Osteocyte (in vitro differentiated cells): ENCODE measurements at regions not wholly inside any gene's neighbourhood (a gene's known extent, or its start where the extent isn't known, plus 50 kb on each side); places are given as distances from the start of the nearest gene placed in this dataset.

Source experiments
- DNase-seq: peaks from one replicate; pipeline ENCODE4 v3.0.0; 2021; ENCODE audit warnings: mixed read lengths; ENCODE audit not compliant: unreplicated experiment; ENCODE audit errors: extremely low spot score
- H3K27ac Mint-ChIP-seq: one replicate; pipeline ENCODE4 v1.8.0; 2021; ENCODE audit warnings: mild to moderate bottlenecking, mixed read lengths; ENCODE audit not compliant: unreplicated experiment
- H3K27me3 Mint-ChIP-seq: one replicate; pipeline ENCODE4 v1.8.0; 2021; ENCODE audit warnings: mixed read lengths; ENCODE audit not compliant: unreplicated experiment
- H3K36me3 Mint-ChIP-seq: one replicate; pipeline ENCODE4 v1.8.0; 2021; ENCODE audit warnings: mixed read lengths; ENCODE audit not compliant: unreplicated experiment
- H3K4me1 Mint-ChIP-seq: one replicate; pipeline ENCODE4 v1.8.0; 2021; ENCODE audit warnings: mixed read lengths; ENCODE audit not compliant: unreplicated experiment
- H3K4me3 Mint-ChIP-seq: one replicate; pipeline ENCODE4 v1.8.0; 2021; ENCODE audit warnings: mild to moderate bottlenecking, moderate library complexity, mixed read lengths; ENCODE audit not compliant: unreplicated experiment
- H3K9me3 Mint-ChIP-seq: one replicate; pipeline ENCODE4 v1.8.0; 2021; ENCODE audit warnings: mixed read lengths; ENCODE audit not compliant: unreplicated experiment
- TF ChIP-seq, protein P1 (sequence below): fragments of 200-600 bp; sonication (generic); IDR thresholded peaks from 2 replicates; pipeline ENCODE4 v1.5.0; 2021; ENCODE audit warnings: antibody characterized with exemption, mild to moderate bottlenecking, moderate library complexity

DNA sequence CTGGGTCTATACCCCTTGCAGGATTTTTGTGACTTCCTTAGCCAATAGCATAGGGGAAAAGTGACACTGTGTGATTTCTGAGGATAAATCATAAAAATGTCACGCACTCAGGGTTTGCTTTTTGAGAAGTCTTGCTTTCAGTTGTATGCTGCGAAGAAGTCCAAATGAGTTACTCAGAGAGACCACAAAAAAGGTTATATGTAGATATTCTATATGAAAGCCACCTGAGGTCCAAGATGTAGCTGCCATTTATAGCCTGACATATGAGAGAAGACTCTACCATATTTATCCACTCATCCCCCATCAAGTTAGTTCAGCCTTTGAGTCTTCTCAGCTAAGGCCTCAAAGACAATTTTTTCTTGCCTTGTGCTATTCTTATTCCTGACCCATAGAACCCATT lies 488.3 kb upstream of the MAP2 start:
- Mint-ChIP-seq H3K4me3 (no peak overlapping the region), H3K36me3 (no peaks in the 10 kb centered on the region), H3K9me3 (no peaks in the 10 kb centered on the region), H3K27me3 (no peaks in the 10 kb centered on the region), H3K27ac (no peak overlapping the region), H3K4me1 (no peaks in the 10 kb centered on the region)
- DNase-seq = no peak
- TF ChIP-seq, protein P1, sequence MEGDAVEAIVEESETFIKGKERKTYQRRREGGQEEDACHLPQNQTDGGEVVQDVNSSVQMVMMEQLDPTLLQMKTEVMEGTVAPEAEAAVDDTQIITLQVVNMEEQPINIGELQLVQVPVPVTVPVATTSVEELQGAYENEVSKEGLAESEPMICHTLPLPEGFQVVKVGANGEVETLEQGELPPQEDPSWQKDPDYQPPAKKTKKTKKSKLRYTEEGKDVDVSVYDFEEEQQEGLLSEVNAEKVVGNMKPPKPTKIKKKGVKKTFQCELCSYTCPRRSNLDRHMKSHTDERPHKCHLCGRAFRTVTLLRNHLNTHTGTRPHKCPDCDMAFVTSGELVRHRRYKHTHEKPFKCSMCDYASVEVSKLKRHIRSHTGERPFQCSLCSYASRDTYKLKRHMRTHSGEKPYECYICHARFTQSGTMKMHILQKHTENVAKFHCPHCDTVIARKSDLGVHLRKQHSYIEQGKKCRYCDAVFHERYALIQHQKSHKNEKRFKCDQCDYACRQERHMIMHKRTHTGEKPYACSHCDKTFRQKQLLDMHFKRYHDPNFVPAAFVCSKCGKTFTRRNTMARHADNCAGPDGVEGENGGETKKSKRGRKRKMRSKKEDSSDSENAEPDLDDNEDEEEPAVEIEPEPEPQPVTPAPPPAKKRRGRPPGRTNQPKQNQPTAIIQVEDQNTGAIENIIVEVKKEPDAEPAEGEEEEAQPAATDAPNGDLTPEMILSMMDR = no peak

DNA sequence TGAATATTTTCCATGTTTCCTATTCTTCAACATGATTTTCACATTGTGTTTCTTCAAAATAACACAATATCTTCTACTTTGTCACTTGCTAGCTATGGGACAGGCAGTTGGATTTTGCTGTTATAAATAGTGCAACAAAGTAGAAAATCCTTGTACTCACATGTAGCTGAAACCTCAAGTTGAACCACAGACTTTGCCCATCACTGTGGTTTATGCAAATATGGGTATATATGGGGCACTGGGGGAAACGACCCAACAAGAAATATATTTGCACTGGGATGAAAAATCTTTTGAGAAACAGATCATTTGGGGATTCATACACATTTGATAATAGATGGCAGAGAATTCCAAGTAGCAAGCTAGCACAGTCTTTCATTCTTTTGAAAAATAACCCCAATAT lies 486.3 kb upstream of the MAP2 start:
- H3K27me3 Mint-ChIP-seq = no peaks in the 10 kb centered on the region
- DNase-seq = no peak
- TF ChIP-seq, protein P1 = no peak
- no peaks in the 10 kb centered on the region for H3K4me1 Mint-ChIP-seq
- no peaks in the 10 kb centered on the region for H3K9me3 Mint-ChIP-seq
- no peak overlapping the region for H3K27ac Mint-ChIP-seq
- H3K4me3 Mint-ChIP-seq = no peak overlapping the region
- no peaks in the 10 kb centered on the region for H3K36me3 Mint-ChIP-seq

DNA sequence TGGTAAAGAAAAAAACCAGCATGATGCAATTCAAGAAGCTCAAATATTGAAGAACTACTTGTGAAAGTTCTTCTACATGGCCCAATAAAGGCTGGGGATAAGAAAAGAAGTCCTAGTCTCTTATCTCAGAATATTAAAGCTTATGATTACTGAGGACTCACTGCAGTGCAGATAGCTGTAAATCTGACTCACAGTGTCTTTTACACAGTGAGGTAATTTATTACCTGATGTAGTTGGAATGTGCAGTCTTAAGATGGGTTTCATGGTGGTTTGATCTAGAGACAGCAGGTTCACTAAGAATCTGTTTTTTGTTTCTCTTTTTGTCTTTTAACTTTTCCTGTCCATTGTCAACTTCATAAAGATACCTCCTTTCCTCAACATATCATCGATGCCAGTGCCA lies 484.0 kb upstream of the MAP2 start:
- Mint-ChIP-seq H3K27me3 (no peaks in the 10 kb centered on the region), H3K9me3 (no peaks in the 10 kb centered on the region), H3K4me1 (no peaks in the 10 kb centered on the region), H3K27ac (no peak overlapping the region), H3K4me3 (no peak overlapping the region), H3K36me3 (no peaks in the 10 kb centered on the region)
- TF ChIP-seq, protein P1 = no peak
- DNase-seq = no peak

DNA sequence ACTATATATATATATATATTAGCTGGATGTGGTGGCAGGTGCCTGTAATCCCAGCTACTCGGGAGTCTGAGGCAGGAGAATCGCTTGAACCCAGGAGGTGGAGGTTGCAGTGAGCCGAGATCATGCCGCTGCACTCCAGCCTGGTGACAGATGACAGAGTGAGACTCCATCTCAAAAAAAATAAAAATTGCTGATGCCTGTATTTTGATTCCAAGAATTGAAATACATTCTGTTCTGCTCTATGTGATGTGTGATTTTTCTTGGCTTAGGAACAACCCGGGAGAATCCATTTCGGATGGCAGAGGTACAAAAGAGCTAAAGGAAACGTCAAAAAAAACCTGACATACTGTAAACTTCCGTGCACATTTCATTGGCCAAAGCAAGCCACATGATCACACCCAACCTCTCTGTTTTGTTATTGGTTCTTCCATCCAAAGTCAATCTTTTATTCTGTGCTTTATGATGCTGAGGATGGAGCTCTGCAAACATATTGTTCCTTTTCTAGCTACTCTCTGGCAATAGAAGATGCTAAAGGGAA lies 478.1 kb upstream of the MAP2 start:
- DNase-seq = no peak
- TF ChIP-seq, protein P1 = no peak
- Mint-ChIP-seq H3K4me3 (no peak overlapping the region), H3K27me3 (no peaks in the 10 kb centered on the region), H3K27ac (no peak overlapping the region), H3K4me1 (no peaks in the 10 kb centered on the region), H3K36me3 (no peaks in the 10 kb centered on the region), H3K9me3 (no peaks in the 10 kb centered on the region)

DNA sequence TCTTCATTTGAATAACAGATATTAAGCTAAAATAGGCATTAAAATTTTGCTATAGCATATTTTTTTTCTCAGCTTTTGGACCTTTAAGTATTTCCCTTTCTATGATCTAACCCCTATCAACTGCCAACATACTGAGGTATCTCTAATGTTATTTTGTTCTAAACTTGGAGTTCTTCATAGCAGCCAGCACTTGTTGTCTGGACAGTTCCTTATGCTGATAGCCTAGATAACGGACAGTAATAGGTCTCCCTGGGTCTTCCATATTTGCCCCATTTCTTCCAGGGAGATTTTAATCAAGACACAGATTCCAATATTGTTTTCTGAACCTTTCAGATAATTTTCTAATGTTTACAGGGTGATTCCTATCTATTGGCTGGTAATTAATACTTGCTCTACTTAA lies 475.8 kb upstream of the MAP2 start:
- no peak overlapping the region for H3K27ac Mint-ChIP-seq
- H3K9me3 Mint-ChIP-seq = peaks cover 10% of the 10 kb centered on the region
- no peak overlapping the region for H3K4me3 Mint-ChIP-seq
- TF ChIP-seq, protein P1 = no peak
- H3K36me3 Mint-ChIP-seq = no peaks in the 10 kb centered on the region
- no peaks in the 10 kb centered on the region for H3K27me3 Mint-ChIP-seq
- no peaks in the 10 kb centered on the region for H3K4me1 Mint-ChIP-seq
- no peak for DNase-seq
